Body of pancreas (tissue), 4 donors: ENCODE measurements at regions not wholly inside any gene's neighbourhood (a gene's known extent, or its start where the extent isn't known, plus 50 kb on each side); places are given as distances from the start of the nearest gene placed in this dataset.

Experiments used
- ATAC-seq: fragments of 150-250 bp; one replicate; pipeline ENCODE4 v1.9.1; 2016
- DNase-seq, 4 donors: peaks; one replicate each; pipeline ENCODE4 v3.0.0-alpha.2; 2019
- H3K27ac ChIP-seq, 4 donors: fragments of 200-600 bp; sonication (generic); 1 replicate in 3 of 4; 2 replicates in 1 of 4; pipeline versions ENCODE4 v1.5.1 to v1.6.1; 2016 to 2019; ENCODE audit warnings: mild to moderate bottlenecking in 1 of 4, mixed read lengths in 1 of 4, moderate library complexity in 1 of 4
- H3K27me3 ChIP-seq, 2 donors: fragments of 200-600 bp; sonication (generic); one replicate each; pipeline ENCODE4 v1.6.0; 2016; ENCODE audit warnings: mild to moderate bottlenecking in 1 of 2
- H3K36me3 ChIP-seq, 2 donors: fragments of 200-600 bp; sonication (generic); replicated peaks in 1 of 2; 2 replicates each; pipeline ENCODE4 v1.5.1; 2016; ENCODE audit warnings: low read depth in 2 of 2; ENCODE audit not compliant: insufficient read depth in 1 of 2
- H3K4me1 ChIP-seq: fragments of 200-600 bp; sonication (generic); one replicate; pipeline ENCODE4 v1.6.0; 2016
- H3K4me3 ChIP-seq, 2 donors: fragments of 200-600 bp; sonication (generic); 1 replicate in 1 of 2; 2 replicates in 1 of 2; pipeline ENCODE4 v1.5.1; 2016 to 2019
- H3K9me3 ChIP-seq, 3 donors: fragments of 200-600 bp; sonication (generic); 1 replicate in 2 of 3; 2 replicates in 1 of 3; pipeline ENCODE4 v1.5.1; 2016
- CTCF ChIP-seq, 7 experiments: fragments of 450-650 bp in 4 of 7; fragments of 200-600 bp in 3 of 7; sonication (generic) in 3 of 7; IDR thresholded peaks; one replicate each; pipeline ENCODE4 v1.5.1; 2016 to 2019; ENCODE audit warnings: antibody characterized with exemption in 7 of 7
- POLR2A ChIP-seq, 3 donors: fragments of 450-650 bp; IDR thresholded peaks; one replicate each; pipeline ENCODE4 v1.6.1; 2016; ENCODE audit warnings: antibody characterized with exemption in 3 of 3, mild to moderate bottlenecking in 2 of 3
- WGBS, 2 donors: methylation state at CpG; one replicate each; pipeline ENCODE4 v1.1.5; 2017; 5-methylcytosine and 5-hydroxymethylcytosine counted together
- intact Hi-C: fragments of 100-400 bp; cut with DNase I; formaldehyde crosslinking; loops from one replicate; pipeline ENCODE4 v1.15.1; 2023

GRCh38 chr6:112563368-112563767, 216.2 kb downstream of the RFPL4B start:
- no peaks in the 10 kb centered on the region for H3K27me3 ChIP-seq
- intact Hi-C loops: no loop called here
- TF ChIP-seq CTCF (IDR thresholded peaks at IDR 0.05): no peak
- no peak for TF ChIP-seq POLR2A (IDR thresholded peaks at IDR 0.05)
- H3K36me3 ChIP-seq: no peaks in the 10 kb centered on the region
- ATAC-seq (peak; percentile 74), DNase-seq (no peak)
- WGBS, 2 donors: 32 to 35% methylated on average over 3 of the region's 3 CpGs
- H3K4me3 ChIP-seq: no peak overlapping the region
- H3K9me3 ChIP-seq: no peaks in the 10 kb centered on the region
- no peak overlapping the region for H3K27ac ChIP-seq
- no peaks in the 10 kb centered on the region for H3K4me1 ChIP-seq

GRCh38 chr6:112568066-112568465, 220.9 kb downstream of the RFPL4B start:
- Histone ChIP-seq H3K9me3 (no peaks in the 10 kb centered on the region), H3K27me3 (no peaks in the 10 kb centered on the region), H3K4me1 (no peaks in the 10 kb centered on the region), H3K27ac (no peak overlapping the region), H3K36me3 (no peaks in the 10 kb centered on the region), H3K4me3 (no peak overlapping the region)
- DNase-seq (no peak), ATAC-seq (no peak)
- intact Hi-C loops: no loop called here
- TF ChIP-seq CTCF (IDR thresholded peaks at IDR 0.05): no peak
- no peak for TF ChIP-seq POLR2A (IDR thresholded peaks at IDR 0.05)

- TF ChIP-seq POLR2A (IDR thresholded peaks at IDR 0.05): no peak
- no peak for TF ChIP-seq CTCF (IDR thresholded peaks at IDR 0.05)
- WGBS, 2 donors: 36% methylated on average over 5 of the region's 5 CpGs
- intact Hi-C loops: no loop called here
- no peaks in the 10 kb centered on the region for H3K9me3 ChIP-seq
- DNase-seq (peak in 3 of 4 donors; percentile 10 to 37 (median 35)), ATAC-seq (no peak)
- no peak overlapping the region for H3K4me3 ChIP-seq
- H3K27ac ChIP-seq: no peak overlapping the region
- no peaks in the 10 kb centered on the region for H3K4me1 ChIP-seq
- no peaks in the 10 kb centered on the region for H3K36me3 ChIP-seq
- H3K27me3 ChIP-seq: no peaks in the 10 kb centered on the region
Measured at GRCh38 chr6:112571488-112572270, 224.5 kb downstream of the RFPL4B start.

GRCh38 chr6:112574190-112574589, 227.1 kb downstream of the RFPL4B start:
- H3K27ac ChIP-seq: no peak overlapping the region
- no peaks in the 10 kb centered on the region for H3K4me1 ChIP-seq
- no peaks in the 10 kb centered on the region for H3K27me3 ChIP-seq
- H3K9me3 ChIP-seq: no peaks in the 10 kb centered on the region
- no peak overlapping the region for H3K4me3 ChIP-seq
- WGBS, 2 donors: 71 to 72% methylated on average over 3 of the region's 3 CpGs
- intact Hi-C loops: no loop called here
- H3K36me3 ChIP-seq: no peaks in the 10 kb centered on the region
- ATAC-seq (no peak), DNase-seq (no peak)
- TF ChIP-seq POLR2A (IDR thresholded peaks at IDR 0.05) (no peak), CTCF (IDR thresholded peaks at IDR 0.05) (no peak)

GRCh38 chr6:112575309-112575834, 228.2 kb downstream of the RFPL4B start:
- H3K4me3 ChIP-seq: no peak overlapping the region
- intact Hi-C loops: no loop called here
- H3K4me1 ChIP-seq: no peaks in the 10 kb centered on the region
- no peak for ATAC-seq
- H3K27me3 ChIP-seq: no peaks in the 10 kb centered on the region
- no peak overlapping the region for H3K27ac ChIP-seq
- DNase-seq: no peak
- TF ChIP-seq CTCF (IDR thresholded peaks at IDR 0.05) (no peak), POLR2A (IDR thresholded peaks at IDR 0.05) (no peak)
- H3K9me3 ChIP-seq: no peaks in the 10 kb centered on the region
- H3K36me3 ChIP-seq: no peaks in the 10 kb centered on the region
- 76 to 78% methylated on average over 3 of the region's 3 CpGs for WGBS, 2 donors
